Activated CD8-positive, alpha-beta T cell treated with anti-CD3 and anti-CD28 coated beads for 36 hours (primary cell): ENCODE measurements at regions not wholly inside any gene's neighbourhood (a gene's known extent, or its start where the extent isn't known, plus 50 kb on each side); places are given as distances from the start of the nearest gene placed in this dataset.

ENCODE experiments used
- ATAC-seq: fragments of 200-7000 bp; cut with Tn5 transposase; one replicate; pipeline ENCODE4 v1.10.0; 2021; ENCODE audit warnings: mild to moderate bottlenecking, moderate library complexity
- CTCF ChIA-PET: fragments of 350-600 bp; sonication (Branson Sonifier 250); formaldehyde crosslinking; loops from one replicate; lab custom pipeline; 2021; ENCODE audit warnings: antibody characterized with exemption; lab: Charles Lee
- POLR2A ChIA-PET: fragments of 350-600 bp; sonication (Branson Sonifier 250); formaldehyde crosslinking; loops from one replicate; lab custom pipeline; 2021; ENCODE audit warnings: antibody characterized with exemption; lab: Charles Lee
- DNase-seq: peaks from one replicate; pipeline ENCODE4 v3.0.0-alpha.2; 2020
- H3K27ac Mint-ChIP-seq: one replicate; pipeline ENCODE4 v1.8.0; 2021; ENCODE audit warnings: mild to moderate bottlenecking, mixed read lengths
- H3K27me3 Mint-ChIP-seq: one replicate; pipeline ENCODE4 v1.8.0; 2021; ENCODE audit warnings: mixed read lengths
- H3K36me3 Mint-ChIP-seq: one replicate; pipeline ENCODE4 v1.8.0; 2021; ENCODE audit warnings: low read depth, mixed read lengths
- H3K4me1 Mint-ChIP-seq: one replicate; pipeline ENCODE4 v1.8.0; 2021; ENCODE audit warnings: low read depth, mixed read lengths
- H3K4me3 Mint-ChIP-seq: one replicate; pipeline ENCODE4 v1.8.0; 2021; ENCODE audit warnings: mild to moderate bottlenecking, moderate library complexity, mixed read lengths
- H3K9me3 Mint-ChIP-seq: one replicate; pipeline ENCODE4 v1.8.0; 2021; ENCODE audit warnings: mixed read lengths
- CTCF ChIP-seq: fragments of 200-600 bp; IDR thresholded peaks from one replicate; pipeline ENCODE4 v1.8.0; 2022; ENCODE audit warnings: antibody characterized with exemption, mild to moderate bottlenecking
- intact Hi-C: fragments of 100-400 bp; cut with micrococcal nuclease; formaldehyde crosslinking; loops from one replicate; pipeline ENCODE4 v1.10.0; 2022

DNA sequence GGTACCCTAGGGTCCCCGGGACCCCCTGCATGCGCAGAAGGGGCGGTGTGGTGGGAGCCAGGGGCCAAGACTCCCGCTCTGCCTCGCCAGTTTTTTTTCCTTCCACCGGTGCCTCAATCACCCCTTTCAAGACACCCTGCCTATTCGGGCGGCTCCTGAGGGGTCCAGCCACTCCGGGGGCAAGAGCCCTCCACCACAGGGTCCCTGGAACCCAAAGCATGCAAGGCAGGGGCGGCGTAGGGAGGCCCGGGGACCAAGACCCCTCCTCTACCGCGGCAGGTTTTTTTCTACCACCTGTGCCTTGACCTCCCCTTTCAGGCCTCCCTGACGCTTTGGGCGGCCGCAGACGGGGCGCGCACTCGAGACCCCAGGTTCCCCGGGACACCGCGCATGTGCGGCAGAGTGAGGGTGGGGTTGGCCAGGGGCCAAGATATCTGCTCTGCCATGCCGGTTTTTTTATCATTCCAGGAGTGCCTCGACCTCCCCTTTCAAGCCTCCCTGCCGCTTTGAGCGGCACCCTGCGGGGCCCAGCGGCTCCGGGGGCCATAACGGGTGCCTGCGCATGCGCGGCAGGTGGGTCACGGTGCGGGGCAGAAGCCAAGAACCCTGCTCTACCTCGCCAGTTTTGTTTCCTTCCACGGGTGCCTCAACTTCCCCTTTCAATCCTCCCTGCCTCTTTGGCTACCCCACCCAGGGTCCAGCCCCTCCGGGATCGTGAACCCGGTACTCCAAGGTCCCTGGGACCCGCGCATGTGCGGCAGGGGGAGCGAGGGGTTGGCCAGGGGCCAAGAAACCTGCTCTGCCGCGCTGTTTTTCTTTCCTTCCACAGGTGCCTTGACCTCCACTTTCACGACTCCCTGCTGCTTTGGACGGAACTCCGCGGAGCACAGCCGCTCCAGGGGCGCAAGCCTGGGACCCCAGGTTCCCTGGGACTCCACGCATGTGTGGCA is 328.1 kb downstream of the ALG10 start:
- intact Hi-C loops: no loop called here
- Mint-ChIP-seq H3K9me3 (peaks cover 2% of the 10 kb centered on the region), H3K36me3 (no peaks in the 10 kb centered on the region), H3K27me3 (no peaks in the 10 kb centered on the region), H3K4me1 (no peaks in the 10 kb centered on the region), H3K27ac (no peak overlapping the region), H3K4me3 (no peak overlapping the region)
- CTCF ChIA-PET: no interaction called here
- DNase-seq (no peak), ATAC-seq (no peak)
- no peak for TF ChIP-seq CTCF
- POLR2A ChIA-PET: no interaction called here

DNA sequence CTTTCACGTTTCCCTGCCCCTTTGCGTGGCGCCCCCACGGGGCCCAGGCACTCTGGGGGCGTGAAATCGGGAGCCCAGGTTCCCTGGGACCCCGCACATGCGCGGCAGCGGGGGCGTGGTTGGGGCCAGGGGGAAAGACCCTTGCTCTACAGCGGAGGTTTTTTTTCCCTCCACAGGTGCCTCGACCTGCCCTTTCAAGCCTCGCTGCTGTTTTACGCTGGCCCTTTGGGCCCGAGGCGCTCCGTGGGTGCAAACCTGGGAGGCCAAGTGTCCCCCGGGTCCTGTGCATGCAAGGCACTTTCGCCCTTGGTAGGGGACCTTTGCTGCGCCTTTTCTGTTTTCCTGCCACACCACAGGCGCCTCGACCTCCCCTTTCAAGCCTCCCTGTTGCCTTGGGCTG is 329.8 kb downstream of the ALG10 start:
- Mint-ChIP-seq H3K9me3 (peaks cover 2% of the 10 kb centered on the region), H3K27me3 (no peaks in the 10 kb centered on the region), H3K36me3 (no peaks in the 10 kb centered on the region), H3K4me1 (no peaks in the 10 kb centered on the region), H3K27ac (no peak overlapping the region), H3K4me3 (no peak overlapping the region)
- no peak for TF ChIP-seq CTCF
- ChIA-PET CTCF (no interaction called here), POLR2A (no interaction called here)
- intact Hi-C loops: no loop called here
- DNase-seq (no peak), ATAC-seq (no peak)

- ATAC-seq: no peak
- H3K36me3 Mint-ChIP-seq: no peaks in the 10 kb centered on the region
Measured at GRCh38 chr12:34354239-34355200, 332.2 kb downstream of the ALG10 start.

GRCh38 chr12:34356233-34356987 is 334.1 kb downstream of the ALG10 start:
- CTCF ChIA-PET: no interaction called here
- intact Hi-C loops: no loop called here
- H3K9me3 Mint-ChIP-seq: peaks cover 2% of the 10 kb centered on the region
- no peak for TF ChIP-seq CTCF
- no peaks in the 10 kb centered on the region for H3K27me3 Mint-ChIP-seq
- H3K4me3 Mint-ChIP-seq: no peak overlapping the region
- no peak for DNase-seq
- H3K4me1 Mint-ChIP-seq: no peaks in the 10 kb centered on the region
- POLR2A ChIA-PET: no interaction called here
- H3K36me3 Mint-ChIP-seq: no peaks in the 10 kb centered on the region
- no peak overlapping the region for H3K27ac Mint-ChIP-seq
- ATAC-seq: no peak

More at GRCh38 chr12:34354239-34355200, 332.2 kb downstream of the ALG10 start:
- H3K9me3 Mint-ChIP-seq: peaks cover 2% of the 10 kb centered on the region
- TF ChIP-seq CTCF: no peak
- no peak overlapping the region for H3K4me3 Mint-ChIP-seq
- intact Hi-C loops: no loop called here
- DNase-seq: no peak
- ChIA-PET CTCF (no interaction called here), POLR2A (no interaction called here)
- H3K27me3 Mint-ChIP-seq: no peaks in the 10 kb centered on the region
- H3K27ac Mint-ChIP-seq: no peak overlapping the region
- H3K4me1 Mint-ChIP-seq: no peaks in the 10 kb centered on the region
